GM13976 (cell line): ENCODE measurements at regions not wholly inside any gene's neighbourhood (a gene's known extent, or its start where the extent isn't known, plus 50 kb on each side); places are given as distances from the start of the nearest gene placed in this dataset.
"Not testable (repeated sequence)": the region's sequence is repeated elsewhere in the genome, so short reads cannot be mapped to it uniquely, and the experiment has no call there.

ENCODE experiments used
- DNase-seq: peaks from one replicate; pipeline ENCODE4 v3.0.0; 2012; ENCODE audit warnings: low spot score
- CTCF ChIP-seq: IDR thresholded peaks from 2 replicates; pipeline ENCODE4 v1.5.1; 2012; ENCODE audit warnings: borderline replicate concordance, mild to moderate bottlenecking; ENCODE audit not compliant: insufficient read depth; ENCODE audit errors: extremely low read depth, missing control alignments, control extremely low read depth
- in situ Hi-C: fragments of 300-500 bp; cut with MboI; formaldehyde crosslinking; loops from one replicate; pipeline ENCODE4 v1.12.0; 2022; ENCODE audit warnings: low sequenced_read_pairs, mixed read lengths, inconsistent platforms; ENCODE audit not compliant: unreplicated experiment

- DNase-seq, in situ Hi-C loops: not testable (repeated sequence)
Observed at GRCh38 chr15:21357056-21357455, 83.2 kb downstream of the POTEB3 start.

- in situ Hi-C loops, DNase-seq: not testable (repeated sequence)
Observed at GRCh38 chr15:21355944-21356343, 84.4 kb downstream of the POTEB3 start.

GRCh38 chr15:21354597-21354996, 85.7 kb downstream of the POTEB3 start:
- DNase-seq, in situ Hi-C loops: not testable (repeated sequence)

DNA sequence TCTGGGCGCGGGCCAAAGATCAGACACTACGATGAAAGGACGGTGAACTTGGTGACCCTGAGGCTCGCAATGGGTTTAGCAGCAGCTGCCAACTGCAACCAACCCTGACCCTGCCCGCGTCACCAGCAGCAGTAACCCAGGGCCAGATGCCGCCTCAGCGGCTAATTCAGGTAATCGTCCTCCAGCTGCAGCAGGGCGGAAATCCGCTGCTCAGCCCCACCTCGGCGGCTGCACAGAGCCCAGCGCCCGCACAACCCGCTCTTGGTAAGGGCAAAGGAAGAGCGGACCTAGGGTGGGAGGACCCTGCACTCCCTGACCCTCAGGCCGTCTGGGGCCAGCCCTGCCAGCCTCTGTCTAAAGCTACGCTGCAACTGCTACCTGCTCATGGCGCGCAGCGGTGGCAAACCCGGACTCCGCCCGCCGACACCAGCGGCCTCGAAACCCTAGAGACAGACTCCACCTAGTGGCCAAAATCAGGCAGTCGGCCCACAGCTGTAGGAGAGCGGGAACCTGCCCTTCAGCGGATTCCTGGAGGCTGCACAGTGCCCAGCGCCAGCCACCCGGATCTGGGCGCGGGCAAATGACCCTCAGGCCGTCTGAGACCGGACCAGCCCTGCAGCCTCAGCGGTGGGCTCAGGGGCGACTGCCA, 87.5 kb downstream of the POTEB3 start:
- DNase-seq, in situ Hi-C loops: not testable (repeated sequence)

GRCh38 chr15:21344960-21345359, 95.3 kb downstream of the POTEB3 start:
- in situ Hi-C loops, DNase-seq: not testable (repeated sequence)

- in situ Hi-C loops, DNase-seq: not testable (repeated sequence)
Observed at GRCh38 chr15:21344500-21344899, 95.8 kb downstream of the POTEB3 start.

GRCh38 chr15:21337028-21337427, 103.3 kb downstream of the POTEB3 start:
- in situ Hi-C loops, DNase-seq: not testable (repeated sequence)

- DNase-seq, in situ Hi-C loops: not testable (repeated sequence)
Observed at GRCh38 chr15:21324720-21325460, 115.4 kb downstream of the POTEB3 start.

DNA sequence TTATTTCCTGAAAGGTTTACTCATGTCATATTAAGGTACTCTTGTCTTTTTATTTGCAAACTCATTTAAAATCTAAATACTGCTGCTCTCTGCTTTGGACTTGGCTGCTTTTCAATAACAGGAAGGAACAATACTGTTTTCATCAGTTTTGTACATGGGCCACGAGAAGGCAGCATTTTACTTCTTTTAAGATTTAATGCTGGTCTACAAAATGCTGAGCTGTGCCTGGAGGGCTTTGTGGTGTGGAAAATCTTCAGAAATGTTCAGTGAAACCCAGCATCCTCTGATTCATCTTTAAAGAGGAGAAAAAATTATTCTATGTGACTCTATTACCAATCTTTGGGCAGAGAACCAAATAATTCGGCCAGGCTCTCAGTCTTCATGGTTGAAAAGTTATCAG, 155.9 kb downstream of the POTEB3 start:
- DNase-seq, in situ Hi-C loops: not testable (repeated sequence)

DNA sequence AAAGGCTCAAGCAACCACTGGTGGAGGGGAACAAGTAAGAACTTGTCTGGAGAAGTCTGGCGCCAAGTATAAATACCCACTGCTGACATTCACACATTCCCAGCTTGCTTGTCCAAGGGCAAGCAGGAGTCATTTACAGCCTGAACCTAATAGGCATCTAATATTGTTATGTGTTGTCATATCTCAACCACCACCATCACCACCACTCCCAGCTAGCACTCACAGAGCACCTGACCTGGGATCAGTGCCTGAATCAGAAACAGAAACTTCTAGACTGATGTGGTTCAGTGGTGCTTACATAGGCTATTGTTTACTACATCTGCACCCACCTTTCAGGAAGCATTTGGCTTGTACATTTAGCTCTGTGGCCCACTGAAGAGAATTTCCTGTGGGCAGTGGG, 157.1 kb downstream of the POTEB3 start:
- DNase-seq, in situ Hi-C loops: not testable (repeated sequence)

DNA sequence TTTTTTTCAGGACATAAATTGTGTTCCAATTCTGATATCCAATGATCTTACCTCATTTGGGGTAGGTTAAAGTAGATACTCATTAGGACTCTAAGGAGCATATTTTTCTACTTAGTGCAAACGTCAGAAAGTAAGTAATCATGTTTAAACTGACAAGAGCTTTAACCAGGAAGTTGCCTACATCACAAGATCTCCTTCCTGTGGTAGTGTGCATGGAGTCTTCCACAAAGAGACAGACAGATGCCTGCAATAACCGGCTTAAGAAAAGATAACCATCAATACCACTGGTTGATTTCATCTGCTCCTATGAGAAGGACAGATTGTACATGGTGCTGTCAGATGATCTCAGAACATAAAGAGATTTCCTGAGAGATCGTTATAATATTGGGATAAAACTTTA, 160.0 kb downstream of the POTEB3 start:
- in situ Hi-C loops, DNase-seq: not testable (repeated sequence)

- DNase-seq, in situ Hi-C loops: not testable (repeated sequence)
Observed at GRCh38 chr15:21272176-21272982, 167.9 kb downstream of the POTEB3 start.

- in situ Hi-C loops = no loop called here
- TF ChIP-seq CTCF = no peak
Observed at GRCh38 chr15:21271566-21271965, 168.7 kb downstream of the POTEB3 start.

More at GRCh38 chr15:21271566-21271965, 168.7 kb downstream of the POTEB3 start:
- no peak for DNase-seq
